ENCODE measurements at regions not wholly inside any gene's neighbourhood (a gene's known extent, or its start where the extent isn't known, plus 50 kb on each side); places are given as distances from the start of the nearest gene placed in this dataset.

- TF ChIP-seq ZNF274 (IDR thresholded peaks at IDR 0.05; ENCODE audit: low read depth, low read length): no peak
- TF ChIP-seq YY1 (IDR thresholded peaks at IDR 0.05; ENCODE audit: insufficient read depth, insufficient read length): no peak
Observed at GRCh38 chr4:177579649-177580048, 137.4 kb upstream of the AGA start.

All from NT2/D1 (cell line).